ENCODE measurements at regions not wholly inside any gene's neighbourhood (a gene's known extent, or its start where the extent isn't known, plus 50 kb on each side); places are given as distances from the start of the nearest gene placed in this dataset.
"Not testable (repeated sequence)": the region's sequence is repeated elsewhere in the genome, so short reads cannot be mapped to it uniquely, and the experiment has no call there.

- no peak for DNase-seq (ENCODE audit: low spot score in 2 of 2)
- no peaks in the 10 kb centered on the region for H3K4me1 ChIP-seq
- TF ChIP-seq POLR2AphosphoS5 (IDR thresholded peaks at IDR 0.05) (no peak), CTCF (IDR thresholded peaks at IDR 0.05) (no peak), POLR2A (IDR thresholded peaks at IDR 0.05) (no peak)
- intact Hi-C loops (cut with DNase I; ENCODE audit: low total_unique reads), result no loop called here
- H3K9me3 ChIP-seq, result no peaks in the 10 kb centered on the region
- H3K27me3 ChIP-seq, result no peaks in the 10 kb centered on the region
- no peaks in the 10 kb centered on the region for H3K36me3 ChIP-seq
- H3K4me3 ChIP-seq, result no peak overlapping the region
- H3K27ac ChIP-seq, result no peak overlapping the region
These were observed 158.4 kb upstream of the TPRG1 start for GRCh38 chr3:189013224-189013888.

DNA sequence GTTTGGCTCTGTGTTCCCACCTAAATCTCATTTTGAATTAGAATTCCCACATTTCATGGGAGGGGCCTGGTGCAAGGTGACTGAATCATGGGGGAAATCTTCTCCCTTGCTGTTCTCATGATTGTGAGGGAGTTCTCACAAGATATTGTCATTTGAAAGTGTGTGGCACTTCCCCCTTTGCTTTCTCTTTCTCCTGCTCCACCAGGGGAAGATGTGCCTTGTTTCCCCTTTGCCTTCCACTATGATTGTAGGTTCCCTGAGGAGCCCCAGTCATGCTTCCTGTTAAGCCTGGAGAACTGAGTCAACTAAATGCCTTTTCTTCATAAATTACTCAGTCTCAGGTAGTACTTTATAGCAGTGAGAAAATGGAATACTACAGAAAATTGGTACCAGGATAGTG lies 157.2 kb upstream of the TPRG1 start:
- H3K27me3 ChIP-seq, result no peaks in the 10 kb centered on the region
- TF ChIP-seq POLR2A (IDR thresholded peaks at IDR 0.05), result no peak
- no peak for TF ChIP-seq POLR2AphosphoS5 (IDR thresholded peaks at IDR 0.05)
- TF ChIP-seq CTCF (IDR thresholded peaks at IDR 0.05), result no peak
- no peaks in the 10 kb centered on the region for H3K4me1 ChIP-seq
- H3K27ac ChIP-seq, result no peak overlapping the region
- H3K9me3 ChIP-seq, result no peaks in the 10 kb centered on the region
- no peak for DNase-seq (ENCODE audit: low spot score in 2 of 2)
- no peaks in the 10 kb centered on the region for H3K36me3 ChIP-seq
- intact Hi-C loops (cut with DNase I; ENCODE audit: low total_unique reads), result no loop called here
- no peak overlapping the region for H3K4me3 ChIP-seq

GRCh38 chr3:189022576-189023466 lies 148.9 kb upstream of the TPRG1 start:
- H3K36me3 ChIP-seq; intact Hi-C loops (cut with DNase I; ENCODE audit: low total_unique reads); H3K4me3 ChIP-seq: not testable (repeated sequence)

GRCh38 chr3:189025866-189026265 lies 145.9 kb upstream of the TPRG1 start:
- H3K27me3 ChIP-seq, result no peaks in the 10 kb centered on the region
- TF ChIP-seq POLR2A (IDR thresholded peaks at IDR 0.05) (no peak), POLR2AphosphoS5 (IDR thresholded peaks at IDR 0.05) (no peak), CTCF (IDR thresholded peaks at IDR 0.05) (no peak)
- no peaks in the 10 kb centered on the region for H3K9me3 ChIP-seq
- no peak for DNase-seq (ENCODE audit: low spot score in 2 of 2)
- no peaks in the 10 kb centered on the region for H3K36me3 ChIP-seq
- no peak overlapping the region for H3K27ac ChIP-seq
- no peaks in the 10 kb centered on the region for H3K4me1 ChIP-seq
- intact Hi-C loops (cut with DNase I; ENCODE audit: low total_unique reads), result loop anchor here (5.0 kb wide), 1 partner anchor 309 kb away; no protein-coding TSS in a partner anchor
- no peak overlapping the region for H3K4me3 ChIP-seq

More at GRCh38 chr3:189022576-189023466, 148.9 kb upstream of the TPRG1 start:
- not testable (repeated sequence) for DNase-seq (ENCODE audit: low spot score in 2 of 2); H3K4me1 ChIP-seq; H3K9me3 ChIP-seq; H3K27ac ChIP-seq; H3K27me3 ChIP-seq

DNA sequence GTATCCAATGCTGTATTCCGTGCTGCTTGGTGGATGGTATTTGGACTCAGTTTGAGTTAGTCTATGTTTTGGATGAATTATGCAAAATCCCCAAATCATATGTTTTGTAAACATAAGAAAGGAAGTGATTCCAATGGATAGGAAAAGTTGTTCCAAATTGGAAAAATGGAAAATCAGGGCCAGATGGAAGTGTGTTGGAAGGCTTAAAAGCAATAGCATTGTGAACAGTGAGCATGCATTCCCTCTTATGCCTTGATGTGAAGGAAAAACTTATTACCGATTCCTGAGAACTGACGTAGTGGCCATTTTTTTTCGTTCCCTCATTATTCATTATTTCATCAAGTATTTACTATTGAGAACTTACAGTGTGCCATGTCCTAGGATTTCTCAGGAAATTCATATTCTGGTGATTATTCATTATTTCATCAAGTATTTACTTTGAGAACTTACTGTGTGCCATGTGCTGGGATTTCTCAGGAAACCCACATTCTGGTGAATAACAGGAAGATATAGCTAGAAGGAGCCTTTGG lies 144.1 kb upstream of the TPRG1 start:
- intact Hi-C loops (cut with DNase I; ENCODE audit: low total_unique reads), result loop anchor here (5.0 kb wide), 1 partner anchor 310 kb away; no protein-coding TSS in a partner anchor

More for the DNA sequence above, 144.1 kb upstream of the TPRG1 start:
- DNase-seq (ENCODE audit: low spot score in 2 of 2), result no peak
- Histone ChIP-seq H3K27ac (no peak overlapping the region), H3K4me1 (no peaks in the 10 kb centered on the region), H3K36me3 (no peaks in the 10 kb centered on the region), H3K9me3 (no peaks in the 10 kb centered on the region), H3K27me3 (no peaks in the 10 kb centered on the region), H3K4me3 (no peak overlapping the region)
- no peak for TF ChIP-seq POLR2A (IDR thresholded peaks at IDR 0.05)
- TF ChIP-seq POLR2AphosphoS5 (IDR thresholded peaks at IDR 0.05), result no peak
- TF ChIP-seq CTCF (IDR thresholded peaks at IDR 0.05), result no peak

All from breast epithelium (tissue), 4 donors.